ENCODE measurements at regions not wholly inside any gene's neighbourhood (a gene's known extent, or its start where the extent isn't known, plus 50 kb on each side); places are given as distances from the start of the nearest gene placed in this dataset.
A peak's percentile ranks its signal among the peaks of the same experiment; 100 is the strongest.
"Not testable (repeated sequence)": the region's sequence is repeated elsewhere in the genome, so short reads cannot be mapped to it uniquely, and the experiment has no call there.

DNA sequence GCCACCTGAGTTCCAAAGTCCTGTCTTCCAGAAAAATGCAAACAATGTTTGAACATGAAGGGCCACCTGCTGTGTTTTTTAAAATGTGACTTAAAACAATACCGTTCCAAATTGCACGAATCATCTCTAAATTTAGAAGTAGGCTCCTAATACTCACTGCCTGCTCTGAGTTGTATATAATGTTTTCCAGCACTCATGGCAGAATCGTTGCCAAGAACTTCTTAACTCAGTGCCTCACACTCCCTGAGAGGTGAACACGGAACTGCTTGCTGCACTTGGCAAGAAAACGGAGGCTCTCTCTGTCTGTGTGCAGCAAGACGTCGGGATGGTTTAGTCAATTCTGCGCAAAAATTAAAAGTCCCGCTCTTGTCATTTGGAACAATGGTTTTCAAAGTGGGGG is 757.3 kb upstream of the AUTS2 start:
- Histone ChIP-seq H3K4me1 (peaks cover 0 to 13% (median 10%) of the 10 kb centered on the region in 4 donors), H3K4me3 (no peak overlapping the region), H3K36me3 (no peaks in the 10 kb centered on the region), H3K27ac (no peak overlapping the region), H3K9me3 (peaks cover 0 to 5% (median 0%) of the 10 kb centered on the region in 4 donors), H3K27me3 (no peaks in the 10 kb centered on the region)
- DNase-seq = no peak
- WGBS, 2 donors = 70 to 74% methylated on average over 9 of the region's 9 CpGs
- peak in 1 of 4 donors; percentile 12 for TF ChIP-seq POLR2AphosphoS5 (IDR thresholded peaks at IDR 0.05)
- TF ChIP-seq POLR2A (IDR thresholded peaks at IDR 0.05) = no peak
- intact Hi-C loops (cut with DNase I) = no loop called here

DNA sequence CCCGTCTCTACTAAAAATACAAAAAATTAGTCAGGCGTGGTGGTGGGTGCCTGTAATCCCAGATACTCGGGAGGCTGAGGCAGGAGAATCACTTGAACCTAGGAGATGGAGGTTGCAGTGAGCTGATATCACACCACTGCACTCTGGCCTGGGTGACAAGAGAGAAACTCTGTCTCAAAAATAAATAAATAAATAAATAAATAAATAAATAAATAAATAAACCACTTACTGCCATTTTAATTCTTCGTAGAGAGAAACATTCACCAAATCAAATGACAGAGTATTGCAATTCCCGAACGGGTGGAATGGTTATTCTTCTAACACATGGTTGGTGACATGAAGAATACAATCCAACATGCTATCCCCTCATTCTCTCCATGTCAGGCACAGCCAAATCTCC is 754.3 kb upstream of the AUTS2 start:
- WGBS, 2 donors = 90% methylated on average over 6 of the region's 6 CpGs
- DNase-seq; H3K36me3 ChIP-seq; H3K27ac ChIP-seq; H3K4me3 ChIP-seq; H3K27me3 ChIP-seq; intact Hi-C loops (cut with DNase I); H3K9me3 ChIP-seq: not testable (repeated sequence)
- H3K4me1 ChIP-seq = peaks cover 0 to 13% (median 10%) of the 10 kb centered on the region in 4 donors

DNA sequence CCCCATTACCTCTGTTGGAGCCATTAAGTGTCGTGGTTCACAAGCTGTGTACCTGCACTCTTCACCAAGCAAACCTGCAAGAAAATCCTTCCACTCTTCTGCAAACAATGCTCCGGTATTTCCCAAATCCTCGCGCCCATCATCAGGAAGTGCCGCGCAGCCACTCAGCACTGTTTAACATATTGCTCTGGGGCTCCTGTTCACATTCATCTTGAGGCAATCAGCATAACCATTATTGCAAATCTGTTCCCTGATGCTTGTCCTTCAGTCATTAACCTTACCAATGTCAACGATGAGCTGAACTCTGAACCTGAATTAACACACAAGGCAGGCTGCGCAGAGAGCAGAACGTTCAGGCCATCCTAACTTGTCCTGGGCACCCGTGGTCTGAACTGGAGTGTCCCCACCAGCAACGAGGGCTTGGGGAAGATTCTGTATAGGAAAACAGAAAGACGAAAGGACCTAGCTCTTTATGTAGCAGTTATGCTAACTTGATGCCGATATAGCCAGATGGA is 751.4 kb upstream of the AUTS2 start:
- 68 to 75% methylated on average over 13 of the region's 13 CpGs for WGBS, 2 donors
- H3K4me1 ChIP-seq = no peaks in the 10 kb centered on the region
- H3K9me3 ChIP-seq = peaks cover 0 to 5% (median 1%) of the 10 kb centered on the region in 4 donors
- DNase-seq = no peak
- H3K4me3 ChIP-seq = no peak overlapping the region
- no peak overlapping the region for H3K27ac ChIP-seq
- no peaks in the 10 kb centered on the region for H3K36me3 ChIP-seq
- H3K27me3 ChIP-seq = no peaks in the 10 kb centered on the region
- intact Hi-C loops (cut with DNase I) = no loop called here
- TF ChIP-seq POLR2AphosphoS5 (IDR thresholded peaks at IDR 0.05) (no peak), EP300 (IDR thresholded peaks at IDR 0.05) (no peak), POLR2A (IDR thresholded peaks at IDR 0.05) (no peak)
- TF ChIP-seq, protein P1, sequence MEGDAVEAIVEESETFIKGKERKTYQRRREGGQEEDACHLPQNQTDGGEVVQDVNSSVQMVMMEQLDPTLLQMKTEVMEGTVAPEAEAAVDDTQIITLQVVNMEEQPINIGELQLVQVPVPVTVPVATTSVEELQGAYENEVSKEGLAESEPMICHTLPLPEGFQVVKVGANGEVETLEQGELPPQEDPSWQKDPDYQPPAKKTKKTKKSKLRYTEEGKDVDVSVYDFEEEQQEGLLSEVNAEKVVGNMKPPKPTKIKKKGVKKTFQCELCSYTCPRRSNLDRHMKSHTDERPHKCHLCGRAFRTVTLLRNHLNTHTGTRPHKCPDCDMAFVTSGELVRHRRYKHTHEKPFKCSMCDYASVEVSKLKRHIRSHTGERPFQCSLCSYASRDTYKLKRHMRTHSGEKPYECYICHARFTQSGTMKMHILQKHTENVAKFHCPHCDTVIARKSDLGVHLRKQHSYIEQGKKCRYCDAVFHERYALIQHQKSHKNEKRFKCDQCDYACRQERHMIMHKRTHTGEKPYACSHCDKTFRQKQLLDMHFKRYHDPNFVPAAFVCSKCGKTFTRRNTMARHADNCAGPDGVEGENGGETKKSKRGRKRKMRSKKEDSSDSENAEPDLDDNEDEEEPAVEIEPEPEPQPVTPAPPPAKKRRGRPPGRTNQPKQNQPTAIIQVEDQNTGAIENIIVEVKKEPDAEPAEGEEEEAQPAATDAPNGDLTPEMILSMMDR (IDR thresholded peaks at IDR 0.05) = no peak

DNA sequence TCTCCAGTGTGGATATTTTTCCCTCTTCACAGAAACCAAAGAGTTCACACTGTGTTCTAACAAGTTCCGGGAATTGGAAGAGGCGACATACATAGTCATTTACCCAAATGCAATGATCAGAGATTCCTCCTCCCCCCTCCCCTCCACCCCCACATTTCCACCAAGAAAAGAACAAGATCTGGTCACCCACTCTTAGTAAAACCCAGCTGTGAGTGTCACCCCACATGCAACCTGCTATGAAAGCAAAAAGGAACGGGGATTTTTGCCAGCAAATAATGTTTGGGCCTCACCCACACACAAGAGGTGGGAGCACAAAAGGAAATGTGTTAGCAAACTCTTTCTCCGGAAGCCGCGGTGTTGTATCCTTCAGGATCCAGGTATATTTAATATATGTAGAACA is 745.0 kb upstream of the AUTS2 start:
- no peaks in the 10 kb centered on the region for H3K36me3 ChIP-seq
- H3K4me3 ChIP-seq = no peak overlapping the region
- TF ChIP-seq EP300 (IDR thresholded peaks at IDR 0.05) (no peak), POLR2A (IDR thresholded peaks at IDR 0.05) (no peak)
- TF ChIP-seq, protein P1 (IDR thresholded peaks at IDR 0.05) = no peak
- no peak overlapping the region for H3K27ac ChIP-seq
- 88 to 90% methylated on average over 6 of the region's 6 CpGs for WGBS, 2 donors
- no peaks in the 10 kb centered on the region for H3K27me3 ChIP-seq
- H3K9me3 ChIP-seq = peaks cover 0 to 2% (median 0%) of the 10 kb centered on the region in 4 donors
- H3K4me1 ChIP-seq = no peaks in the 10 kb centered on the region
- intact Hi-C loops (cut with DNase I) = no loop called here
- DNase-seq = no peak

DNA sequence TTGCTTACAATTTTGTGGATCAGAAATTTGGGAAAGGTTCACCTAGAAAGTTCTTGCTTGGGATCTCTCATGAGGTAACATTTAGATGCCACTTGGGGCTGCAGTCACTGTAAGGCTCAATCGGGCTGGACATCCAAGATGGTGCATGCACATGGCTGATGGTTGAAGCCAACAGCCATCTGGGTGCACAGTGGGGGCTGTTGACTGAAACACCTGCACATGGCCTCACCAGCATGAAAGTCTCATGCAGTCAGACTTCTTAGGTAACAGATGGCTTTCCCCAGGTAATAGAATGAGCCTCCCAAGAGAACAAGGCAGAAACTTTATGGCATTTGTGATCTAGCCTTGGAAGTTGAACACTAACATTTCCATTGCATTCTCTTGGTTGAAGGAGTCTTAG is 740.7 kb upstream of the AUTS2 start:
- DNase-seq = no peak
- 88 to 93% methylated on average over 1 of the region's 1 CpG for WGBS, 2 donors
- Histone ChIP-seq H3K36me3 (no peaks in the 10 kb centered on the region), H3K4me1 (no peaks in the 10 kb centered on the region), H3K4me3 (no peak overlapping the region), H3K27me3 (no peaks in the 10 kb centered on the region), H3K9me3 (peaks cover 0 to 7% (median 0%) of the 10 kb centered on the region in 4 donors), H3K27ac (no peak overlapping the region)
- intact Hi-C loops (cut with DNase I) = no loop called here
- no peak for TF ChIP-seq POLR2AphosphoS5 (IDR thresholded peaks at IDR 0.05)
- TF ChIP-seq EP300 (IDR thresholded peaks at IDR 0.05) = no peak
- TF ChIP-seq, protein P1 (IDR thresholded peaks at IDR 0.05) = no peak
- TF ChIP-seq POLR2A (IDR thresholded peaks at IDR 0.05) = no peak

DNA sequence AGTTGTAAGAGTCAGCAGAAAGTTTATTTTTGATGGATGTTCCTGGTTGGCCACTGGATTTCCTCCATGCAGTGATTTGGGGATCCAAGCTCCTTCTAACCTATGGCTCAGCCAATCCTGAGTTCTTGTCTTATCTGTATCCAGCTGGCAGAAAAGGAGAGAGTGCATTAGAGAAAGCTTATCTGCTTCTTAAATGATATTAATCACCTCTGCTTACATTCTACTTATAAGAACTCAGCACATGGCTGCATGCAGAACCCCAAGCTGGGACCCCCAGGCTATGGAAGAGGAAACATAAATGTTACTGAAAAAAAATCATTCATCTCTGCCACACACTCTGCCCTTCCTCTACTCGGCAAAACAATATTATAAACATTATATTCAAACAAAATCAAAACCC is 739.8 kb upstream of the AUTS2 start:
- no peak overlapping the region for H3K4me3 ChIP-seq
- no peaks in the 10 kb centered on the region for H3K27me3 ChIP-seq
- WGBS, 2 donors = 72 to 83% methylated on average over 1 of the region's 1 CpG
- peaks cover 0 to 7% (median 0%) of the 10 kb centered on the region in 4 donors for H3K9me3 ChIP-seq
- no peaks in the 10 kb centered on the region for H3K36me3 ChIP-seq
- no peaks in the 10 kb centered on the region for H3K4me1 ChIP-seq
- intact Hi-C loops (cut with DNase I) = no loop called here
- no peak overlapping the region for H3K27ac ChIP-seq
- no peak for DNase-seq
- TF ChIP-seq, protein P1 (IDR thresholded peaks at IDR 0.05) = no peak
- TF ChIP-seq POLR2AphosphoS5 (IDR thresholded peaks at IDR 0.05) (no peak), EP300 (IDR thresholded peaks at IDR 0.05) (no peak), POLR2A (IDR thresholded peaks at IDR 0.05) (no peak)
